ENCODE measurements at regions not wholly inside any gene's neighbourhood (a gene's known extent, or its start where the extent isn't known, plus 50 kb on each side); places are given as distances from the start of the nearest gene placed in this dataset.

GRCh38 chr20:55928266-55928665, 77.1 kb downstream of the CBLN4 start:
- TF ChIP-seq, protein P1, sequence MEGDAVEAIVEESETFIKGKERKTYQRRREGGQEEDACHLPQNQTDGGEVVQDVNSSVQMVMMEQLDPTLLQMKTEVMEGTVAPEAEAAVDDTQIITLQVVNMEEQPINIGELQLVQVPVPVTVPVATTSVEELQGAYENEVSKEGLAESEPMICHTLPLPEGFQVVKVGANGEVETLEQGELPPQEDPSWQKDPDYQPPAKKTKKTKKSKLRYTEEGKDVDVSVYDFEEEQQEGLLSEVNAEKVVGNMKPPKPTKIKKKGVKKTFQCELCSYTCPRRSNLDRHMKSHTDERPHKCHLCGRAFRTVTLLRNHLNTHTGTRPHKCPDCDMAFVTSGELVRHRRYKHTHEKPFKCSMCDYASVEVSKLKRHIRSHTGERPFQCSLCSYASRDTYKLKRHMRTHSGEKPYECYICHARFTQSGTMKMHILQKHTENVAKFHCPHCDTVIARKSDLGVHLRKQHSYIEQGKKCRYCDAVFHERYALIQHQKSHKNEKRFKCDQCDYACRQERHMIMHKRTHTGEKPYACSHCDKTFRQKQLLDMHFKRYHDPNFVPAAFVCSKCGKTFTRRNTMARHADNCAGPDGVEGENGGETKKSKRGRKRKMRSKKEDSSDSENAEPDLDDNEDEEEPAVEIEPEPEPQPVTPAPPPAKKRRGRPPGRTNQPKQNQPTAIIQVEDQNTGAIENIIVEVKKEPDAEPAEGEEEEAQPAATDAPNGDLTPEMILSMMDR (conservative IDR thresholded peaks at IDR 0.05): no peak
- TF ChIP-seq EZH2 (IDR thresholded peaks at IDR 0.05; ENCODE audit: low read depth): no peak

Data from PC-9 (cell line).